ENCODE measurements at regions not wholly inside any gene's neighbourhood (a gene's known extent, or its start where the extent isn't known, plus 50 kb on each side); places are given as distances from the start of the nearest gene placed in this dataset.
"Not testable (repeated sequence)": the region's sequence is repeated elsewhere in the genome, so short reads cannot be mapped to it uniquely, and the experiment has no call there.

- peak; percentile 65 for DNase-seq
These were observed 65.6 kb downstream of the UFM1 start for GRCh38 chr13:38415233-38415632.

DNA sequence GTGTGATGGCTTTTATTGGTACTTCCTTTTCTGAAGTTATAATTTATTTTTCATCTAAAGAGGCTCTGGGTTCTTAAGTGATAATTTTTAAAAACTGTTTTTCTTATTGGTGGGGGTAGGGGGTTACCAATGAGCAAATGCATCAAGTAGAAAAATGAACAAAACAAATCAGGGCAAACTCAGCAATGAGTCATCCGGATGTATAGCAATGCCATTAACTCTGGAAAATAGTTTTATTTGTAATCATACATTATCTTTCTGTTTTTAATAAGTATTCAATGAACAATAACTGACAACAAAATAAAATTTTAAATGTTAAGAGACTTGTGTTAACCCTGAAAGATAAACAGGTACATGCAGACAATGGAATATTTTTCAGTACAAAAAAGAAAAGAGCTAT is 67.6 kb downstream of the UFM1 start:
- DNase-seq, result no peak

- peak; percentile 49 for DNase-seq
These were observed 68.1 kb downstream of the UFM1 start for GRCh38 chr13:38417727-38418126.

- DNase-seq, result no peak
These were observed 68.6 kb downstream of the UFM1 start for GRCh38 chr13:38418286-38418685.

- no peak for DNase-seq
These were observed 69.7 kb downstream of the UFM1 start for GRCh38 chr13:38419312-38419873.

DNA sequence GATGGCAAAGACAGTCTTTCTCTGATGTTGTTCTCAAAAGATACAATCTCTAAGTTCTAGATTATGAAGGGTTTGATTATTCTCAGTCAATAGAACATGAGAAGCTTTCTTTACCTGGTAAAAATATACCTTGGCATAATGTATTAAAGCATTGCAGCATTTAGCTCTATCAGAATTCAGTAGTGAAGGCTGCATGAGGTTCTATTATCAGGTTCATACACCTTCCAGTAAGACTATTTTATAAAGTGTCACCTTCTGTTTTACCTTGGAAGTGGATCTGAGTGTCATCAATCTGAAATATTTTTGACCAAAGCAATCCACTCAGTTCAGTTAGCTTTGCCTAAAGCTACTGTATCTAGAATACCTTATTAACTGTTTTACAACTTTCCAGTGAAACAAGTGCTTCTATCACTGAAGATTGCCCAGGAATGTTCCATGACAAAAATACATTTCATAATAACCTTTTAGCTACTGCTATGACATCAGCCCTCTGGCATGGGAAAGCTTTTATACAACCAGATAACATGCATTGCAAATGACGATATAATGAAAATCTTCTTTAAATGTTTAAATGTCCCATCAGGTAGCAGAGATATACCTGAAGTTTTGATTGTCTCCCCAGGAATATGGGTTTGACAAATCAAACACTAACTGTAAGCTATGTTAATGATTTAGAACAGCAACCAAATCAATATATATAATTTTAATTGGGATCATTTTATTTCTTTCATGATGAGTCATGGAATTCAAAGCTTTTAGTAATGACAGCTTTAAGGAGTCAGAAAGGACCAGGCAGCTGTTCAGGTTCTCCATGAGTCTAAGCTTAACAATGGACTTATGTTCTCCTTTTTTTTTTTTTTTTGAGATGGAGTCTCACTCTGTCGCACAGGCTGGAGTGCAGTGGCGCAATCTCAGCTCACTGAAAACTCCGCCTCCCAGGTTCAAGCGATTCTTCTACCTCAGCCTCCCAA is 72.2 kb downstream of the UFM1 start:
- DNase-seq, result no peak

DNA sequence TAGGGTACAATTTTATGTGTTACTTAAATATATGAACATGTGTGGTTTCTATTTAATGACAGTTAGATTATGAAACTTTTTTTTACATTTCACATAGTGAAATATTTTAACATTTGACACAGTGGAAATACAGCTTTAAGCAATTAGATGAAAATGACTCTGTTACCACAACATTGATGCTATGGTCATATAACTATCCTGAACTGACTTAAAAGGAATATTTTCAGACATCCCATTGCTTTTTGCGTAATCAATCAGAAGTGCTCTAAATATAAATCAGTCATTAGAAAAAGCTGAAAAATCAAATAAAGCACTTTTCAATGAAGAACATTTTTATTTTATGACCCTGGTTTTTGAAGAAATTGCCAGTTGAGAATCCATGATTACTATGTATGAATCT is 80.3 kb downstream of the UFM1 start:
- DNase-seq, result no peak

DNA sequence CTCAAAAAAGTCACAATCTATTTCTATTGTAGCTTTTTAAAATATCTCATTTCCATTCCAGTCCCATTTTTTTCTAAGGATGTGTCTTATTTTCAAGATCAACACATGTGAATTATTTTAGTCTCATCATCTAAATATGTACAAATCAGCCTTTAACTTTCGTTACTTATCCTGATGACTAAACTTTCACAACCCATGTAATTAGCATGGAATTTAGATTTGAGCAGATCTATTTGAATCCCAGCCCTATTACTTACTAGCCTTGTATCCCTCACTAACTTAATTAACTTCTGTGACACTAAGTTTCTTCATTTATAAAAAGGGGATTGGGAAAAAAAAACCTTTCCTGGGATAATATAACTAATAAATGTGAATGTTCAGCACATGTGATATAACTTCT is 81.1 kb downstream of the UFM1 start:
- no peak for DNase-seq

- DNase-seq, result no peak
These were observed 91.0 kb downstream of the UFM1 start for GRCh38 chr13:38440666-38441065.

- DNase-seq, result no peak
These were observed 95.3 kb downstream of the UFM1 start for GRCh38 chr13:38444904-38445303.

- no peak for DNase-seq
These were observed 103.0 kb downstream of the UFM1 start for GRCh38 chr13:38452656-38453055.

- DNase-seq, result no peak
These were observed 113.0 kb downstream of the UFM1 start for GRCh38 chr13:38462605-38463004.

DNA sequence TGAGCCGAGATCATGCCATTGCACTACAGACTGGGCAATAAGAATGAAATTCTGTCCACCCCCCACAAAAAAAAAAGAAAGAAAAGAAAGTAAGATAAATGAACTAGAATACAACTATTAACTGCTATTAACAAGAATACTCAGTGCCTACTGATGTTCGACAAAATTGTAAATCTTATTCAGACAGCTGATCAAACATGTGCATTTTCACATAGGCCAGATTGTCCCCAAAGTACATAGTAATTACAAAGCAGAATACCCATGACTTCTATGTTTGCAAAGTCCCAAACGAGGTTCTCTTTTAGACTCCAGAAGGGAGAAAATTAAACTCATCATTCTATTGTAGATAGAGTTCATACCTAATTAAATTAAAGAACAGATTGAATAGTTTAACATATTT is 113.4 kb downstream of the UFM1 start:
- DNase-seq, result no peak

DNA sequence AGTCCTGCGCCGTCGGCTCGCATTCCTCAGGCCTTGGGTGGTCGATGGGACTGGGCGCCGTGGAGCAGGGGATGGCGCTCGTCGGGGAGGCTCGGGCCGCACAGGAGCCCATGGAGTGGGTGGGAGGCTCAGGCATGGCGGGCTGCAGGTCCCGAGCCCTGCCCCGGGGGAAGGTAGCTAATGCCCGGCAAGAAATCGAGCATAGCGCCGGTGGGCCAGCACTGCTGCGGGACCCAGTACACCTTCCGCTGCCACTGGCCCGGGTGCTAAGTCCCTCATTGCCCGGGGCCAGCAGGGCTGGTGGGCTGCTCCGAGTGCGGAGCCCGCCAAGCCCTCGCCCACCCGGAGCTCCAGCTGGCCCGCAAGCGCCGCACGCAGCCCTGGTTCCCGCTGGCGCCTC is 122.8 kb downstream of the UFM1 start:
- not testable (repeated sequence) for DNase-seq

GRCh38 chr13:38473305-38473704 is 123.7 kb downstream of the UFM1 start:
- DNase-seq, result no peak

DNA sequence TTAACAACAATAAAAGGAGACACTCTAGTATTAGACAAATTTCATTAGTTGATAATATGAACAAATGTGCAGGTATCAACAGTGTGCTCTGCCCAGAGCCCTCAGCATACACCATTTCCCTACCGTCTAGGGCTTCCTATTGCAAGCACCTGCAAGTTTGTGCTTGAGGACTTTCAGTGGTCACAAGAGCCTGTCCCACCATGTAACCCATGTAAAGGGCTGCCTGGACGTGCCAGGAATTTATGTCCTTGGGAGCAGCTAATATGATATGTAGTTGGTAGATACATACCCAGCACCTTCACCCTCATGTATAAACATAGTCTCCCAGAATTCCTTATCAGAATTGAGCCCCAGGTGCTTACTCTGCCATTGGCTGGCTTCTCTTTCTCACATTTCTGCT is 128.0 kb downstream of the UFM1 start:
- DNase-seq, result no peak

DNA sequence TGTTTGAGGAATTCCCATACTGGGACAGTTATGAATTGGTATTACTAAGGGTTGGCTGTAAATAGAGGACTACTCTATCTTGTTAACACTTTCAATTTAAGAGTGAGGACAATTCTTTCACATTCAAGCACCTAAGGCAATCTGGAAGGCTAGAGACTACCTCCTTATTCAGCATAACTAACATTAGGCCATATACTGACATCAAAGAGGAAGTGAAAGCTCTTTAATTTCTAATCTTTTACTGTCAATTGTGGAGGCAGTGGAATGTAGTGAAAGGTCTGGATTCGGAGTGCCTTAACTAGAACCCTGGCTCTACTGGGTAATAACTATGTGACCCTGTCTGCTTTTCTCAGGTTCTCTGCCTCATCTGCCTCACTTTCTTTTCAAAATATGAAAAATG is 134.0 kb downstream of the UFM1 start:
- no peak for DNase-seq

DNA sequence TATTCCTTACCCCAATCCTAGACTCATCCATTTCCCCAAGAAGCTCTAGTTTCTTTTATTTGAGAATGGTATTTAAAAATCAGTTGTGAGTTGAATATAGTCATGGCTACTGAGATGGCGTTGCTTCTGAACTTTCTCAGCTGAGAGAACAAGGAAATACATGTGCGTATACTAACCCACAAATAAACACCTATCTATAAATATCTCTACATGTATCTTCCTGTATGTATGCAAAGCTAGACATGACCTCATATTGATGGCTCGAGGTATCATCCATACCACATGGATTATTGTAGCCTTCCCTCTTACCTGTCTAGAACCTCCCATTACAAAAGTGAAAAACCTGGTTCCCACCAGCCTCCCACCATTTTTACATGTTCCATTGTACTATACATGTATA is 141.0 kb downstream of the UFM1 start:
- DNase-seq, result no peak

DNA sequence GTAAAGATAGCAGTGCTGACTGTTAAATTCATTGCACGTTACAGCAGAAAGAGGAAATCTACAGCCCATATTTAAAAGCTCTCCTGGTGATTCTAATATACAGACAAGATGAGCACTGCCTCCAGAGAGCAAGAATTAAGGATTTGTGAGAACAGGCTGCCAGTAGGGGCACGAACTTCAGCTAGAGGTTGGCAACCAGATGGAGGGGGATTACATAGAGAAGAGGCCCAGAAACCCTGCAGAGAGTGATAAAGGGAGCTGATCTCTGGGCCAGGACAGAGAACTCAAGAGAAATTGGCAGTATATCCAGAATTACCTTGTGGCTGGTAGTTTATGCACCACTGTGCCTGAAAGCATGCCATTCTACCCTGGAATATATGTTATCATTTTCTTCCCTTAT is 144.8 kb downstream of the UFM1 start:
- DNase-seq, result peak; percentile 65

GRCh38 chr13:38496917-38497316 is 147.3 kb downstream of the UFM1 start:
- DNase-seq, result no peak

GRCh38 chr13:38498271-38498670 is 148.6 kb downstream of the UFM1 start:
- no peak for DNase-seq

- no peak for DNase-seq
These were observed 164.9 kb downstream of the UFM1 start for GRCh38 chr13:38514575-38514974.

DNA sequence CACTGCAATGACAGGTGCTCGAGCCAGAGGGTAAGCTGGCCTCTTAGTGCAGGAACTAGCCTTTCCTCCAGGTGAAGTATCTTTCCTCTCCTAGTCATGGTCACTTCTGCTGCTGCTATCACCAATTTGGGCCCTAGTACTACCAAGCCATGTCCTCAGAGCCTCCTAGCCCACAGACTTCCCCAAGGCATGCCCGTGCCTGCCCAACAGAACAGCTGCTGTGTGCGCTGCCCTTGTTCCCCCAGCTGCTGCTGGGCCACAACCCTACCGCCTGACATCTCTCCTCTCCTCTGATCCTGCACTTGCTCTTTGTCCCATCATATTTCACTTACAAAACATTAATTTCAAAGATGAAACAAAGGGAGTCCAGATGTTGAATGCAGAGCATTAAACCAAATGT is 168.5 kb upstream of the FREM2 start:
- no peak for DNase-seq

DNA sequence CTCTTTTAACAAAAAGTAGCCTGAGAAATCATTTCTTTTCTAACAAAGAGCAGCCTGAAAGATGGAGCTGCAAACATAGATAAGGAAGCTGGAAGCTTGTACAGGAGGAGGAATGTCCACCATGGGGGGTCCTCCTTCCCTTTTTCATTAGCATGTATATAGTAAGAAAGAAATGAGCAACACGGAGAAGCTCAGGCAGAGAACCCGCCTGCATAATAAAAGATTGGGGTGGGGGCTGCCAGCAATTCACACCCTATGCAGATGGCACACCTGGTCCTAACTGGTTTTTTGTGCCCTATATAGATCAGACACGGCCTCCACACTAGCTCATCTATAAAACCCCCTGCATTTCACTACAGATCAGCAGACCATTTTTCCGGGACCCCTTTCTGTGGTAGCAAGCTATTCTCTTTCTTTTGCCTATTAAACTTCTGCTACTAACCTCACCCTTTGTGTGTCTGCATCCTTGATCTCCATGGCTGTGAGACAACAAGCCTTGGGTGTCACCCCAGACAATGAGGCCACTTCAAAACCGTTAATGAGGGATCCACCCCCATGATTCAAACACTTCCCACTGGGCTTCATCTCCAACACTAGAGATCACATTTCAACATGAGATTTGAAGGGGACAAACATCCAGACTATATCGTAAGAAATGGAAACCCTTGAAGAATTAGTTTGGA is 167.5 kb upstream of the FREM2 start:
- DNase-seq, result no peak

Data from NCI-H82 (cell line).